ENCODE measurements at regions not wholly inside any gene's neighbourhood (a gene's known extent, or its start where the extent isn't known, plus 50 kb on each side); places are given as distances from the start of the nearest gene placed in this dataset.

DNA sequence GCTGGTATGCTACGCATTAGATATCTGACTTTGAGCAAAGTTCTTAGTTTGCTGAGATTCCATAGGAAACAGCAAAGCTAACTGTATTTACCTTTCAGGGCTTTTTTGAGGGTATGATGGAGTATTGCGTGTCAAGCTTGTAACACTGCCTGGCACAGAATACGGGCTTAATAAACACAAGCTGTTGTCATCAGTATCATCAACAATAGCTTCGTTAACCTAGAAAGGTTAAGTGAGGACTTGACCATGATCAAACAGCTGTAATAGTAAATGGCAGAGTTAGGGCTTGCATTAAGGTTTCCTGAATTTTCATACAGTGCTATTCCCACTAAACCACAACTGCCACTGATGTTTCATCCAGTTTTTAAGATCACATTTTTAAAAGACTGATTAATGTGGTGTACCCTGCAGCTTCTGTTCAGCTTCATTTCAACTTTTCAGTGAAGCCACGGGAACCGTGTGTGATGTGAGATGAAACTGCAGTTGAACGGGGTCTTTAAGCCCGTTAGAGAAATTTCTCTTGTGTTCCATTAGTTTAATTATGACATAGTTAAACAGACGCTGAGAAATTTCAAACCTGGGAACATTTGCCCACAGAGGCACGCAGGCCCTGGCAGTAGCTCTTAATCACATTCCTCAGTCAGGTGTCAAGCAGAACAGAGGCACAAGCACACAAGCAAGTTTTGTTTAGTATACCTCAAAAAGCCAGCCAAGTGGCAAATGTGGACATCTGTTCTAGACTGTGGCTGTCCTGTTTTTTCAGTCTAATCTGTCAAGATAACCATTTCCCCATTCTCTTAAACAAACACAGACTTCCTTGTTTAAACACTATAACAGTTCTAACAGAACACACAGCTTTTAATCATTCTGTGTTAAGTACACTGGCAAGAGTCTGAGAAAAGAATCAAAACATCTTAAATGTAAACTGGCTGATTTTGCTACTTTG is 147.1 kb downstream of the ZNF608 start (continued):
- TF ChIP-seq, protein P1, sequence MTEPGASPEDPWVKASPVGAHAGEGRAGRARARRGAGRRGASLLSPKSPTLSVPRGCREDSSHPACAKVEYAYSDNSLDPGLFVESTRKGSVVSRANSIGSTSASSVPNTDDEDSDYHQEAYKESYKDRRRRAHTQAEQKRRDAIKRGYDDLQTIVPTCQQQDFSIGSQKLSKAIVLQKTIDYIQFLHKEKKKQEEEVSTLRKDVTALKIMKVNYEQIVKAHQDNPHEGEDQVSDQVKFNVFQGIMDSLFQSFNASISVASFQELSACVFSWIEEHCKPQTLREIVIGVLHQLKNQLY (CRISPR knock-in tag; IDR thresholded peaks at IDR 0.05), result peak; percentile 77
- no peak for TF ChIP-seq ONECUT2 (CRISPR knock-in tag; IDR thresholded peaks at IDR 0.05)
- TF ChIP-seq, protein P2, sequence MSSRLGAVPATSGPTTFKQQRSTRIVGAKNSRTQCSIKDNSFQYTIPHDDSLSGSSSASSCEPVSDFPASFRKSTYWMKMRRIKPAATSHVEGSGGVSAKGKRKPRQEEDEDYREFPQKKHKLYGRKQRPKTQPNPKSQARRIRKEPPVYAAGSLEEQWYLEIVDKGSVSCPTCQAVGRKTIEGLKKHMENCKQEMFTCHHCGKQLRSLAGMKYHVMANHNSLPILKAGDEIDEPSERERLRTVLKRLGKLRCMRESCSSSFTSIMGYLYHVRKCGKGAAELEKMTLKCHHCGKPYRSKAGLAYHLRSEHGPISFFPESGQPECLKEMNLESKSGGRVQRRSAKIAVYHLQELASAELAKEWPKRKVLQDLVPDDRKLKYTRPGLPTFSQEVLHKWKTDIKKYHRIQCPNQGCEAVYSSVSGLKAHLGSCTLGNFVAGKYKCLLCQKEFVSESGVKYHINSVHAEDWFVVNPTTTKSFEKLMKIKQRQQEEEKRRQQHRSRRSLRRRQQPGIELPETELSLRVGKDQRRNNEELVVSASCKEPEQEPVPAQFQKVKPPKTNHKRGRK (CRISPR knock-in tag; IDR thresholded peaks at IDR 0.05), result no peak
- TF ChIP-seq ZKSCAN5 (CRISPR knock-in tag; IDR thresholded peaks at IDR 0.05), result no peak
- TF ChIP-seq HNRNPL (IDR thresholded peaks at IDR 0.05; ENCODE audit: low read depth, low read length), result no peak
- TF ChIP-seq ZNF10 (CRISPR knock-in tag; IDR thresholded peaks at IDR 0.05; ENCODE audit: borderline replicate concordance, low read depth), result no peak
- no peak for TF ChIP-seq KDM2A (CRISPR knock-in tag; IDR thresholded peaks at IDR 0.05; ENCODE audit: borderline replicate concordance, low read depth)
- TF ChIP-seq RFXAP (CRISPR knock-in tag; IDR thresholded peaks at IDR 0.05; ENCODE audit: borderline replicate concordance), result 0 out of 2 replicates have a peak, but pooled peaks have one; percentile 43
- TF ChIP-seq HES4 (CRISPR knock-in tag; IDR thresholded peaks at IDR 0.05; ENCODE audit: borderline replicate concordance), result no peak
- TF ChIP-seq ERF (CRISPR knock-in tag; IDR thresholded peaks at IDR 0.05), result peak; percentile 69
- TF ChIP-seq HNRNPLL (IDR thresholded peaks at IDR 0.05; ENCODE audit: low read depth, low read length, poor library complexity, severe bottlenecking), result no peak
- TF ChIP-seq CEBPG (CRISPR knock-in tag; IDR thresholded peaks at IDR 0.05), result peak; percentile 63
- TF ChIP-seq AGO2 (optimal IDR thresholded peaks at IDR 0.05; ENCODE audit: low read depth, low read length), result no peak
- TF ChIP-seq ZNF572 (CRISPR knock-in tag; IDR thresholded peaks at IDR 0.05), result no peak
- TF ChIP-seq ZNF335 (CRISPR knock-in tag; IDR thresholded peaks at IDR 0.05), result no peak
- TF ChIP-seq, protein P3, sequence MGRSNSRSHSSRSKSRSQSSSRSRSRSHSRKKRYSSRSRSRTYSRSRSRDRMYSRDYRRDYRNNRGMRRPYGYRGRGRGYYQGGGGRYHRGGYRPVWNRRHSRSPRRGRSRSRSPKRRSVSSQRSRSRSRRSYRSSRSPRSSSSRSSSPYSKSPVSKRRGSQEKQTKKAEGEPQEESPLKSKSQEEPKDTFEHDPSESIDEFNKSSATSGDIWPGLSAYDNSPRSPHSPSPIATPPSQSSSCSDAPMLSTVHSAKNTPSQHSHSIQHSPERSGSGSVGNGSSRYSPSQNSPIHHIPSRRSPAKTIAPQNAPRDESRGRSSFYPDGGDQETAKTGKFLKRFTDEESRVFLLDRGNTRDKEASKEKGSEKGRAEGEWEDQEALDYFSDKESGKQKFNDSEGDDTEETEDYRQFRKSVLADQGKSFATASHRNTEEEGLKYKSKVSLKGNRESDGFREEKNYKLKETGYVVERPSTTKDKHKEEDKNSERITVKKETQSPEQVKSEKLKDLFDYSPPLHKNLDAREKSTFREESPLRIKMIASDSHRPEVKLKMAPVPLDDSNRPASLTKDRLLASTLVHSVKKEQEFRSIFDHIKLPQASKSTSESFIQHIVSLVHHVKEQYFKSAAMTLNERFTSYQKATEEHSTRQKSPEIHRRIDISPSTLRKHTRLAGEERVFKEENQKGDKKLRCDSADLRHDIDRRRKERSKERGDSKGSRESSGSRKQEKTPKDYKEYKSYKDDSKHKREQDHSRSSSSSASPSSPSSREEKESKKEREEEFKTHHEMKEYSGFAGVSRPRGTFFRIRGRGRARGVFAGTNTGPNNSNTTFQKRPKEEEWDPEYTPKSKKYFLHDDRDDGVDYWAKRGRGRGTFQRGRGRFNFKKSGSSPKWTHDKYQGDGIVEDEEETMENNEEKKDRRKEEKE (IDR thresholded peaks at IDR 0.05), result no peak
- TF ChIP-seq, protein P4, sequence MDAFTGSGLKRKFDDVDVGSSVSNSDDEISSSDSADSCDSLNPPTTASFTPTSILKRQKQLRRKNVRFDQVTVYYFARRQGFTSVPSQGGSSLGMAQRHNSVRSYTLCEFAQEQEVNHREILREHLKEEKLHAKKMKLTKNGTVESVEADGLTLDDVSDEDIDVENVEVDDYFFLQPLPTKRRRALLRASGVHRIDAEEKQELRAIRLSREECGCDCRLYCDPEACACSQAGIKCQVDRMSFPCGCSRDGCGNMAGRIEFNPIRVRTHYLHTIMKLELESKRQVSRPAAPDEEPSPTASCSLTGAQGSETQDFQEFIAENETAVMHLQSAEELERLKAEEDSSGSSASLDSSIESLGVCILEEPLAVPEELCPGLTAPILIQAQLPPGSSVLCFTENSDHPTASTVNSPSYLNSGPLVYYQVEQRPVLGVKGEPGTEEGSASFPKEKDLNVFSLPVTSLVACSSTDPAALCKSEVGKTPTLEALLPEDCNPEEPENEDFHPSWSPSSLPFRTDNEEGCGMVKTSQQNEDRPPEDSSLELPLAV (CRISPR knock-in tag; conservative IDR thresholded peaks at IDR 0.05; ENCODE audit: low read depth), result no peak
- TF ChIP-seq, protein P5, sequence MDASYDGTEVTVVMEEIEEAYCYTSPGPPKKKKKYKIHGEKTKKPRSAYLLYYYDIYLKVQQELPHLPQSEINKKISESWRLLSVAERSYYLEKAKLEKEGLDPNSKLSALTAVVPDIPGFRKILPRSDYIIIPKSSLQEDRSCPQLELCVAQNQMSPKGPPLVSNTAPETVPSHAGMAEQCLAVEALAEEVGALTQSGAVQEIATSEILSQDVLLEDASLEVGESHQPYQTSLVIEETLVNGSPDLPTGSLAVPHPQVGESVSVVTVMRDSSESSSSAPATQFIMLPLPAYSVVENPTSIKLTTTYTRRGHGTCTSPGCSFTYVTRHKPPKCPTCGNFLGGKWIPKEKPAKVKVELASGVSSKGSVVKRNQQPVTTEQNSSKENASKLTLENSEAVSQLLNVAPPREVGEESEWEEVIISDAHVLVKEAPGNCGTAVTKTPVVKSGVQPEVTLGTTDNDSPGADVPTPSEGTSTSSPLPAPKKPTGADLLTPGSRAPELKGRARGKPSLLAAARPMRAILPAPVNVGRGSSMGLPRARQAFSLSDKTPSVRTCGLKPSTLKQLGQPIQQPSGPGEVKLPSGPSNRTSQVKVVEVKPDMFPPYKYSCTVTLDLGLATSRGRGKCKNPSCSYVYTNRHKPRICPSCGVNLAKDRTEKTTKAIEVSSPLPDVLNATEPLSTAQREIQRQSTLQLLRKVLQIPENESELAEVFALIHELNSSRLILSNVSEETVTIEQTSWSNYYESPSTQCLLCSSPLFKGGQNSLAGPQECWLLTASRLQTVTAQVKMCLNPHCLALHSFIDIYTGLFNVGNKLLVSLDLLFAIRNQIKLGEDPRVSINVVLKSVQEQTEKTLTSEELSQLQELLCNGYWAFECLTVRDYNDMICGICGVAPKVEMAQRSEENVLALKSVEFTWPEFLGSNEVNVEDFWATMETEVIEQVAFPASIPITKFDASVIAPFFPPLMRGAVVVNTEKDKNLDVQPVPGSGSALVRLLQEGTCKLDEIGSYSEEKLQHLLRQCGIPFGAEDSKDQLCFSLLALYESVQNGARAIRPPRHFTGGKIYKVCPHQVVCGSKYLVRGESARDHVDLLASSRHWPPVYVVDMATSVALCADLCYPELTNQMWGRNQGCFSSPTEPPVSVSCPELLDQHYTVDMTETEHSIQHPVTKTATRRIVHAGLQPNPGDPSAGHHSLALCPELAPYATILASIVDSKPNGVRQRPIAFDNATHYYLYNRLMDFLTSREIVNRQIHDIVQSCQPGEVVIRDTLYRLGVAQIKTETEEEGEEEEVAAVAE (CRISPR knock-in tag; IDR thresholded peaks at IDR 0.05; ENCODE audit: borderline replicate concordance), result no peak
